Neuronal stem cell (in vitro differentiated cells): ENCODE measurements at regions not wholly inside any gene's neighbourhood (a gene's known extent, or its start where the extent isn't known, plus 50 kb on each side); places are given as distances from the start of the nearest gene placed in this dataset.

ENCODE experiments used
- DNase-seq: peaks from one replicate; pipeline ENCODE4 v3.0.0-alpha.2; 2013; ENCODE audit warnings: low spot score
- H2AFZ ChIP-seq: one replicate; pipeline ENCODE4 v1.6.1; 2013; ENCODE audit warnings: mild to moderate bottlenecking, low read length, inconsistent platforms
- H2AK5ac ChIP-seq: 2 replicates; pipeline ENCODE4 v1.6.1; 2013; ENCODE audit warnings: low read depth, mild to moderate bottlenecking, inconsistent platforms, low read length, moderate library complexity, mixed read lengths
- H2BK120ac ChIP-seq: 2 replicates; pipeline ENCODE4 v1.6.1; 2013; ENCODE audit warnings: low read depth, mild to moderate bottlenecking, inconsistent platforms, low read length, moderate library complexity, mixed read lengths
- H2BK12ac ChIP-seq: one replicate; pipeline ENCODE4 v1.6.1; 2013; ENCODE audit warnings: low read length, inconsistent platforms
- H2BK15ac ChIP-seq: 2 replicates; pipeline ENCODE4 v1.6.1; 2013; ENCODE audit warnings: mild to moderate bottlenecking, low read length, inconsistent platforms, mixed read lengths
- H2BK5ac ChIP-seq: one replicate; pipeline ENCODE4 v1.6.1; 2013; ENCODE audit warnings: inconsistent platforms, mild to moderate bottlenecking, low read length, moderate library complexity
- H3K14ac ChIP-seq: one replicate; pipeline ENCODE4 v1.6.1; 2013; ENCODE audit warnings: low read length, inconsistent platforms
- H3K18ac ChIP-seq: 2 replicates; pipeline ENCODE4 v1.6.1; 2013; ENCODE audit warnings: low read length, inconsistent platforms
- H3K23ac ChIP-seq: 2 replicates; pipeline ENCODE4 v1.6.1; 2013; ENCODE audit warnings: low read depth, mild to moderate bottlenecking, mixed read lengths, low read length, inconsistent platforms; ENCODE audit not compliant: poor library complexity
- H3K27ac ChIP-seq: replicated peaks from 3 replicates; pipeline ENCODE4 v1.5.1; 2013; ENCODE audit warnings: low read length, inconsistent platforms
- H3K27me3 ChIP-seq, 3 experiments: 2 replicates each; pipeline ENCODE4 v1.6.1; 2013; ENCODE audit warnings: low read length in 3 of 3, mild to moderate bottlenecking in 2 of 3, inconsistent platforms in 1 of 3, low read depth in 1 of 3, mixed read lengths in 1 of 3, moderate library complexity in 1 of 3; ENCODE audit not compliant: control insufficient read depth in 3 of 3, insufficient read depth in 3 of 3
- H3K36me3 ChIP-seq, 2 donors: replicated peaks in 1 of 2; 2 replicates each; pipeline ENCODE4 v1.6.1; 2013; ENCODE audit warnings: low read length in 2 of 2; ENCODE audit not compliant: control insufficient read depth in 2 of 2, insufficient read depth in 2 of 2
- H3K4ac ChIP-seq: 2 replicates; pipeline ENCODE4 v1.6.1; 2013; ENCODE audit warnings: inconsistent platforms, mild to moderate bottlenecking, low read length, moderate library complexity
- H3K4me1 ChIP-seq, 2 donors: 1 replicate in 1 of 2; 2 replicates in 1 of 2; pipeline ENCODE4 v1.6.1; 2013; ENCODE audit warnings: low read length in 2 of 2, low read depth in 1 of 2; ENCODE audit not compliant: control insufficient read depth in 2 of 2, insufficient read depth in 1 of 2
- H3K4me2 ChIP-seq: one replicate; pipeline ENCODE4 v1.6.1; 2013; ENCODE audit warnings: mild to moderate bottlenecking, low read length, inconsistent platforms; ENCODE audit not compliant: insufficient read depth, poor library complexity, severe bottlenecking
- H3K4me3 ChIP-seq, 2 donors: 2 replicates each; pipeline ENCODE4 v1.5.1; 2013; ENCODE audit warnings: low read length in 2 of 2, mild to moderate bottlenecking in 2 of 2, inconsistent platforms in 1 of 2, moderate library complexity in 1 of 2
- H3K79me1 ChIP-seq: one replicate; pipeline ENCODE4 v1.6.1; 2013; ENCODE audit warnings: low read depth, mild to moderate bottlenecking, inconsistent platforms, low read length, moderate library complexity
- H3K9ac ChIP-seq: one replicate; pipeline ENCODE4 v1.6.1; 2013; ENCODE audit warnings: mild to moderate bottlenecking, low read depth, low read length, inconsistent platforms; ENCODE audit not compliant: poor library complexity
- H3K9me3 ChIP-seq, 2 donors: replicated peaks in 1 of 2; 2 replicates each; pipeline versions ENCODE3 to v1.6.1; 2013; ENCODE audit warnings: low read length in 2 of 2, mild to moderate bottlenecking in 2 of 2, inconsistent platforms in 1 of 2, low read depth in 1 of 2, mixed read lengths in 1 of 2, moderate library complexity in 1 of 2; ENCODE audit not compliant: control insufficient read depth in 2 of 2, insufficient read depth in 1 of 2
- H4K8ac ChIP-seq: one replicate; pipeline ENCODE4 v1.6.1; 2013; ENCODE audit warnings: low read depth, mild to moderate bottlenecking, inconsistent platforms, low read length, moderate library complexity
- H4K91ac ChIP-seq: one replicate; pipeline ENCODE4 v1.6.1; 2013; ENCODE audit warnings: low read length, low read depth, mild to moderate bottlenecking, inconsistent platforms; ENCODE audit not compliant: poor library complexity
- WGBS, 2 donors: extraction: QIAGEN DNeasy Blood & Tissue Kit; methylation state at CpG; one replicate each; pipeline ENCODE4 v1.1.7; 2013; ENCODE audit warnings: missing lambda C conversion rate in 2 of 2, mixed read lengths in 1 of 2; ENCODE audit not compliant: insufficient read length in 2 of 2, insufficient replicate concordance in 1 of 2; ENCODE audit errors: extremely low coverage in 2 of 2; 5-methylcytosine and 5-hydroxymethylcytosine counted together

DNA sequence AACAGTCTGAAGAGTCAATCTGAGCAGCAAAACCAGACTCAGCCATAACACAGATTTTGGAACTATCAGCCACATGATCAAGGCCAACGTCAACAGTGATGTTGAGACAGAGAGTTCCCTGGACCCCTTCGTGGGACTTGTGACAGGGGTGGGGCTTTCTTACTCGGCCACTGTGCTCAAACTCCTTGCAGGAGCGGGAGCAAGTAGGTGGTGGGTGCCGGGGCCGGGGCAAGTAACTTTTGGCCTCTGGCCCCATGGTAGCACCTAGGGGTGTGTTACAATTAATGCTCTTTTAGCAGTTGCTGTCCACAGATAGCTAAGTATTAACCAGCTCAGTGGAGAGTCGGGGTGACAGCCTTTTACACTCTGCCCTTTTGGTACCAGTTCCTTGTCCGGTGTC lies 384.4 kb downstream of the NUAK1 start:
- Histone ChIP-seq H3K14ac (no peak overlapping the region), H3K27me3 (no peaks in the 10 kb centered on the region), H2AK5ac (no peak overlapping the region), H3K4me3 (no peak overlapping the region), H2AFZ (no peak overlapping the region), H3K79me1 (no peaks in the 10 kb centered on the region), H4K8ac (no peak overlapping the region), H2BK12ac (no peak overlapping the region), H3K4ac (no peak overlapping the region), H3K18ac (no peak overlapping the region), H3K9me3 (peaks cover 0 to 7% of the 10 kb centered on the region in 2 donors), H3K4me1 (no peaks in the 10 kb centered on the region), H3K4me2 (no peak overlapping the region), H3K36me3 (no peaks in the 10 kb centered on the region), H2BK5ac (no peak overlapping the region), H2BK15ac (peak overlapping the region; percentile 16), H3K9ac (no peak overlapping the region), H2BK120ac (no peak overlapping the region), H4K91ac (no peak overlapping the region), H3K27ac (no peak overlapping the region), H3K23ac (no peak overlapping the region)
- WGBS, 2 donors, result no CpG with 5 or more reads among the region's 8 CpGs
- no peak for DNase-seq

DNA sequence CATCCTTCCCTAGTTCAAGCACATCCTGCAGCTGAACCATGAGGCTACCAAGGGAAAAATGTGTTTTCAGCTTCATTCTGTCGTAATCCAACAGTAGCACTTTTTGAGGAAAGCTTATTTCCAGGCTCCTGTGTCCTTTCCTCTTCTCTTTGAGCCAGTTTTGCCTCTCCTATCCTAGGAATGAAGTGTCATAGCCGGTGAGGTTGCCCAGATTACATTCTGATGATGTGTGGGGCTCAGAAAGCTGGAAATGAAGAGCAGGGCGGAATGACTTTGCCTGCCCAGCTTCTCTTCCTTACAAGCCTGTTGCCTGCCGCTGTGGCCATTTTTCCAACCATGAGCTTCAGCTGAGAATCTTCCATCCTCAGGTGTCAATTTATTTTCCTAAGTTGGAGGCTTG lies 381.8 kb downstream of the NUAK1 start:
- Histone ChIP-seq H2AFZ (no peak overlapping the region), H4K8ac (no peak overlapping the region), H3K9ac (no peak overlapping the region), H3K9me3 (peaks cover 0 to 7% of the 10 kb centered on the region in 2 donors), H3K4me2 (no peak overlapping the region), H3K23ac (no peak overlapping the region), H2AK5ac (no peak overlapping the region), H3K4me3 (no peak overlapping the region), H3K27ac (no peak overlapping the region), H3K27me3 (no peaks in the 10 kb centered on the region), H3K14ac (no peak overlapping the region), H2BK120ac (no peak overlapping the region), H3K36me3 (no peaks in the 10 kb centered on the region), H3K4ac (no peak overlapping the region), H3K4me1 (peaks cover 0 to 5% of the 10 kb centered on the region in 2 donors), H2BK5ac (no peak overlapping the region), H3K18ac (no peak overlapping the region), H2BK15ac (no peak overlapping the region), H2BK12ac (no peak overlapping the region), H4K91ac (no peak overlapping the region), H3K79me1 (no peaks in the 10 kb centered on the region)
- WGBS, 2 donors, result no CpG with 5 or more reads among the region's 4 CpGs
- DNase-seq, result no peak

DNA sequence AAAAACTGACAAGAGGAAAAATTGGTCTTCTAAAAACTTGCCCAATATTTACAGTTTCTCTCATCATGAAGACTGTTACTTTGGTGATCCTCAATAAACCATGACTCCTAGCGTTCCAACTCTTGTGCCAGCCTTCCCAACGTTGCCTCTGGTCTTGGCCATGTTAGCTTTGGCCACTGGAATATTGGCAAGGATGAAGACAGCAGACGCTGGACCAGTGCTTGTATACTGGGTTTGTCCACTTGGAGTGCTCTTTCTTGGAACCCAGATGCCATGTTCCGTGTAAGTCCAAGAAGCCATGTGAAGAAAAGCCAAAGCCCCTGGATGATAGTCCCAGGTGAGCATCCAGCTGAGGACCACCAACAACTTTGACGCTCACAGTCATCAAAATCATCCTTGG lies 379.6 kb downstream of the NUAK1 start:
- Histone ChIP-seq H2BK5ac (no peak overlapping the region), H4K91ac (no peak overlapping the region), H3K27ac (no peak overlapping the region), H2BK12ac (no peak overlapping the region), H2AFZ (no peak overlapping the region), H3K14ac (no peak overlapping the region), H3K4me1 (peaks cover 2 to 5% of the 10 kb centered on the region in 2 donors), H3K27me3 (no peaks in the 10 kb centered on the region), H3K4me3 (no peak overlapping the region), H2BK120ac (no peak overlapping the region), H3K79me1 (no peaks in the 10 kb centered on the region), H3K18ac (no peak overlapping the region), H3K4ac (no peak overlapping the region), H3K23ac (no peak overlapping the region), H4K8ac (no peak overlapping the region), H2AK5ac (no peak overlapping the region), H3K9ac (no peak overlapping the region), H3K9me3 (peaks cover 0 to 10% of the 10 kb centered on the region in 2 donors), H3K4me2 (no peak overlapping the region), H3K36me3 (no peaks in the 10 kb centered on the region), H2BK15ac (no peak overlapping the region)
- WGBS, 2 donors, result no CpG with 5 or more reads among the region's 5 CpGs
- DNase-seq, result no peak

DNA sequence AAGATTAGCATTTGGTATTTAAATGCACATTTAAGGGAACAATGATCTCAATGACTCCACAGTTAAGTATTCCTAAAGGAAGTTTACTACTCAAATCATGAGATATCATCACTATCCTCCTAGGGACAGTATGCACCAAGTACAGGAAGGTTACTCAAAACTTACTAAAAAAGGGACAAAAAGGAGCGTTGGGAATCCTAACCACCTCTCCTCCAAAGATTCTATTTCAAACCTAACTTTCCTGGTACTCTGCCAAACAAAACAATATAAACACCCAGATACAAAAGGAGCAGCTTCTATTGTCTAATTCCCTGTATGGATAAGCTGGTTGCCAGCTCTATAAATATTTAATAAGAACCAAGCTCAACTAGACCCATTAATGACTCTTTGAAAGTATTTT lies 377.7 kb downstream of the NUAK1 start:
- WGBS, 2 donors, result no CpG with 5 or more reads among the region's 1 CpG
- Histone ChIP-seq H3K4me1 (peaks cover 5 to 6% of the 10 kb centered on the region in 2 donors), H2AK5ac (no peak overlapping the region)

More for the DNA sequence above, 377.7 kb downstream of the NUAK1 start:
- Histone ChIP-seq H3K14ac (no peak overlapping the region), H3K9me3 (peaks cover 0 to 3% of the 10 kb centered on the region in 2 donors), H4K8ac (no peak overlapping the region), H4K91ac (no peak overlapping the region), H2BK5ac (no peak overlapping the region), H3K27me3 (no peaks in the 10 kb centered on the region), H3K4ac (no peak overlapping the region), H3K36me3 (no peaks in the 10 kb centered on the region), H3K23ac (no peak overlapping the region), H3K4me2 (no peak overlapping the region), H2BK12ac (no peak overlapping the region), H3K18ac (no peak overlapping the region), H3K79me1 (no peaks in the 10 kb centered on the region), H2BK120ac (no peak overlapping the region), H3K4me3 (no peak overlapping the region), H2BK15ac (no peak overlapping the region), H2AFZ (peak overlapping the region; percentile 30), H3K27ac (no peak overlapping the region), H3K9ac (no peak overlapping the region)
- DNase-seq, result no peak
